IPS-NIHi11 (cell line): ENCODE measurements at regions not wholly inside any gene's neighbourhood (a gene's known extent, or its start where the extent isn't known, plus 50 kb on each side); places are given as distances from the start of the nearest gene placed in this dataset.

Source experiments
- DNase-seq: peaks from one replicate; pipeline ENCODE4 v3.0.0; 2012; ENCODE audit warnings: mixed read lengths, low spot score

DNA sequence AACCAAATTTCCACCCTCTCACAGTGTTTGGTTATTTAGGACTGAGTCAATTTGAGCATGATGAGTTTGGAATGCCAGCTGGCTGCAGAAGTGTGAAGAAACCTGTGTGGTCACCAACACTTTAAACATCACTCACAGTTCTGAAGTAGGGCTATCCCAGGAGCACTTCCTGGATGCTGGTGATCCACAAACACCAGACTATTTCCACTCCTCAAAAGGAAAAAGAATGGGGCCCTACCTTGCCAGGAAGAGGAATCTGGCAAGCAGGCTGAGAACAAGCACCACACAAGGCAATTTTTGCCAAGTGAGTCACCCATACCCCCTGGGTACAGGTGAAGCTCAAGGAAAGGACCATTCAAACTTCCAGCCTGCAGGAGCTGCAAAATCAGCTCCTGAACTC, 294.2 kb upstream of the PTGER4 start:
- DNase-seq: peak; percentile 20

DNA sequence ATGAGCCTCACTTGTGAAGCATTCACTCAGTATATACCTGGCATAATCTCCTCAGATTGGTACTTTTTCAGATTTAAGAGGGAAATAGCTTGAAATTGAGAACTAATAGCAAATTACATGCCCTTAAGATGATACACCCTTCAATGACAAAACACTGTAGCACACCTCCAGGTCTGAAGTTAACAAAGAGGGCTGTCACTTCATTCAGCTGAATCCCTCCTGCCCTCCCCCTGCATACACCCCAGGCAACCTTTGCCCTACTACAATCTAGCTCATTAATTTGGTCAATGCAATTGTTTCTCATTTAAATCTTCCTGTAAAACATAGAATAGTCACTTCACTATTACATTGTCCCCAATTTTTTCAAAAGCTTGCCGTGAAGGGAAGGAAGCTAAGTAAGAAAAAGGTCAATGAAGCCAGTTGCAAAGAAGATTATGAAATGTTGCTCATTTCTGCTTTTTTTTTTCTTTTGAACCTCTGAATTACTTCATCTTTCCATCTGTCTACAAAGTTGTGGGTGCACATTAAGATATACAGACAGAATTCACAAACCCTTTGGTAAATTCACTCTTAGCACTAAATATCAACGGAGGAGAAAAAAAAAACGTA, 294.8 kb upstream of the PTGER4 start:
- DNase-seq: no peak

DNA sequence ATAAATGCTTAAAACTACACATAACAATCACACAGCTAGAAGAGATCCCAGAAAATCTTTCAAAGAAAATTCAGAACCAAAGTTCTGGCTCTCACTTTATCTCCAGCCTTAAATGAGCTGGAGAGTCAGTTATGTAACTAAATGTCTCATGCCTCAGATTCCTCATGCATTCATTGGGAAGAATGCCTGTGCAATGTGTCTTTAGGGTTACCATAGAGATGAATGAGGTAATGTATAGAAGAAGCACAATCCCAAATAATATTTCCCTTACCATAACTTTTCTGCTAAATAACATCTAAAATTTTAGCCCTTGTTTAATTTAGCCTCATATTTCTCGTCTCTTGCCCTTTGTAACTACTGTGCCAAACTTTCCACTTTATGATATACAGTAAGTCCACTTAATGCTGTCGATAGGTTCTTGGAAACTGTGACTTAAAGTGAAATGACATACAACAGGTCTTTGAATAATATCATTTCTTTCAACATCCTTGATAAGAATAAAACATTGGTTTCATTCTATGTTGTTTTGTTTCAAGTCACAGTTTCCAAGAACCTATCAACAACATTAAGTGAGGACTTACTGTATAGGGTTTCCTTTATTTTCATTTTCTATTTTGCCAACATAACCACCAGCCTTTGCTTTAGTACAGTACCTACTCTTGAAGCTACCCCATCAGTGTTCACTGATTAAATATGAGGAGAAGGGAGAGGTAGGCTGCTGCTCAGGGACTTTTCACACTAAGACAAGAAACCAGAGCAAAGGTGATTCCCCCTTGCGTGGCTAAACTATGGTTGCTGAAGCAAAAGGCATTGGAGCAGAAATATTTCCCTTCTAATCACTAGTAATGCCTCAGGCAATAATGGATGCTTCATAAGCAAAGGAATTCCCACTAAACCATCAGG, 295.7 kb upstream of the PTGER4 start:
- no peak for DNase-seq

DNA sequence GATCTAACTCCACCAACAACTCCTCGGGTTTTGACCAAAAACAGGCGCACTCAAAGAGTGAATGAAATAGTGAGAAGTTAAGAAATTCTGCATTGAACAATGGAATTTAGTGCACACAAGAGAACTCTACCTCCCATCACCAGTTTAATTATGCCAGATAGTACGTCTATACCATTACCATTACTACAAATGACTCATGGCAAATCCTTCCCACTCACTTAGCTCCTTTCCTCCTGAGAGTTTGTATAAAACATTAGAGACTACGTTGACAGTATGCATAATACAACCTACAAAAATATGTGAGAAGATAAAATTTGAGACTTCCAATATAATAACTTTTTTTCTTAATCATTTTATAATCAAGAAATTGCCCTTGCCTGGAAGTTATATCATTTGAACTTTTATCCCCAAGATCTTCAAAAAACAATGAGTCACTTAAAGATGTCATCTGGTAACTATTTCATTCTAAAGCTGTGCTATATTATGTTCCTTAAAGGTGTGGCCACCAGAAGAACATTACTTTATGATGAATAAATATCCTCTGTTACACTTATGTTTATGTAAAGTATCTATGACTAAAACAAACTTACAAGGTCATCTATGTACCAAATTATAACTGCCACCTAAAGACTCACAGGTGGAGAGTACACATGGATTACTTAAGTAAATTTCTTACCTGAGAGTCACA, 297.9 kb upstream of the PTGER4 start:
- DNase-seq: no peak

DNA sequence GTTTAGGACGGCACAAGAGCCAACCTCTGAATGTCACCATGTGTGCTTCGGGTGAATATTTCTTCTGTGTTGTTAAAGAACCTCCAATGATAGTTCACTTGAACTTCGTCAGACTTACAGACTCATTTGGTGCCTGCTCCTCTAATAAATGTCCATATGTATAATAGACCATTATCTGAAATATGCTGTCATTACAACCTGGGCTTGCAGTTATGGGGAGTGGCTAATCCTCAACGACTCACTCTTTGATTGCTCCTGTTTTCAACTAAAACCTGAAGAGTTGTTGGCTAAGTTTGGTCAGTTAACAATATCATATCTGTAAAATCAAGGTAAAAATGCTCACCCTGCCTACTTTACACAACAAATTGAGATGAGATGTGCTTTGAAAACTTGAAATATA, 298.7 kb upstream of the PTGER4 start:
- DNase-seq: no peak

DNA sequence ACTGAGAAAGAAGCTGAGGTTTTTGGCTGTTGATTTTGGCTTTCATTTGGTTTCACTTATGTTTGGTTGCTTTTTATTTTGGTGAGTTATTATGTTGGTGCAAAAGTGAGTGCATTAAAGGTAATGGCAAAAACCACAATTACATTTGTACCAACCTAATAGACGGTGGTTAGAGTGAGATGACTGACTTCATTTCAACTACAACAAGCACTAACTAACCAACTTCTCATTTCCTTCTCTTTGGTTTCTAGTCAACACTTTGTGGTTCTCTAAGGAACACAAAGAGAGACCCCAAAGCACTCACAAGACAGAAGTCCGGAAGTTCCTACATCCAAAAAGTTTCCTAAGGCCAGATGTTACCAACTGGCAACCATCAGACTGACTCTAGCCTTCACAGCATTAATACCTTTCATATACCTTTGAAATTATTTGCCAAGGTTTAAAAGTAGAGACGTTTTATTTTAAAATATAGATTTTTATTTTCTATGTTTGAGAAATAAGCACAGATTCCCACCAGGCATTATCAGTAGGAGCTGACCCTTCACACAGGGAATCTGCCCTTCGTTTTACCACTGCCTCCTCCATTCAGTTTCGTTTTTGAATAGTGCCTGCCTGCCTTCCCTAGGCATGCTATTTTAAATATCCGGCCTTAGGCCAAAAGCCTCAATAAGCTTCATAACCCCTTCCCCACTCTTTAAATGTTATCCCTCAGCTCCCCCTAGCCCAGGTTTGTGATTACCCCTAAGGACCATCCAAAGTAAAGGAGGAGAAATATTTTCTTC, 301.1 kb upstream of the PTGER4 start:
- no peak for DNase-seq

DNA sequence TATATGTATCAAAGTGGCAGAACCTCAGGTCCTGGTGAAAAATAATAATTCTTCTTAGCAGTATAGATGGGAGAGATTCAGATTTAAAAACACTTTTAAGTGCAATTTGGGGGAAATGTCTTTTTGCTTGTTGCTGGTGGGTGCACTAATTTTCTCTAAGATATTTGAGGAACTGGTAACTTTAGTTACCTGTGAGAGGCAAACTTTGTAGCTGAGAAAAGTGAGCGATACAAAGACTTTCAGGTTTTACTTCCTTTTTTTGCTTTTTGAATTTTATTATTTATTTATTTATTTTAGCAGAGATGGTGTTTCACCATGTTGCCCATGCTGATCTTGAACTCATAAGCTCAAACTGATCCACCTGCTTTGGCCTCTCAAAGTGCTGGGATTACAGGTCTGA, 303.1 kb upstream of the PTGER4 start:
- DNase-seq: no peak

DNA sequence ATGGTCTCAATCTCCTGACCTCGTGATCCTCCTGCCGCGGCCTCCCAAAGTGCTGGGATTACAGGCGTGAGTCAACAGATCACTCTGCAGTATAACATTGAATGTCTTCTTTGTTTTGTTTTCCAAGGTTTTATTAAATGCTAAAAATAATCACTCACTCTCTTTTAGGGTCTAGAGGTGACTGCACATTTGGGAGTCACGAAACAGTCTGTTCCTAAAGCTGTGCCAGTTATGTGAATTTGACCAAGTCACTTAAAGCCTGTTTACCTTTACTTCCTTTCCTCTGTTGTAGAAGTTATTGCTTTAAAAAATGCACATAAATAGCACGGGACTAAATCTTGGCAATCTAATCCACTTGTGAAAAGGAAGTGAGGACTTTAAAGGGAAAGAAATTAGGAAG, 304.9 kb upstream of the PTGER4 start:
- no peak for DNase-seq

DNA sequence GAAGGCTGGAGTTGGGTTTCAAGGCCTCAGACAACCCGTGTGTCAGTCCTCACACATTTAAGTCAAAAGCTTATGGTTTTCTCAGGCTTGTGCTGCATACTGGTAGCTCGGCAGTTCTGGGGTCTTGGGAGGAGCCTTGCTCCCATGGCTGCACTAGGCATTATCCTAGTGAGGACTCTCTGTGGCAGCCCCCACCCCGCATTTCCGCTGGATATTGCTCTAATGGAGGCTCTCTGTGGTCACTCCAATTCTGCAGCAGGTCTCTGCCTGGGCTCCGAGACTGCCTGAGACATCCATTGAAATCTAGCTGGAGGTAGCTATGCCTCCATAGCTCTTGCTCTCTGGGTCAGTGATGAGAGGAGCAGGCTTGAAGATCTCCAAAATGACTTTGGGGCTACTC, 311.5 kb upstream of the PTGER4 start:
- DNase-seq: no peak

DNA sequence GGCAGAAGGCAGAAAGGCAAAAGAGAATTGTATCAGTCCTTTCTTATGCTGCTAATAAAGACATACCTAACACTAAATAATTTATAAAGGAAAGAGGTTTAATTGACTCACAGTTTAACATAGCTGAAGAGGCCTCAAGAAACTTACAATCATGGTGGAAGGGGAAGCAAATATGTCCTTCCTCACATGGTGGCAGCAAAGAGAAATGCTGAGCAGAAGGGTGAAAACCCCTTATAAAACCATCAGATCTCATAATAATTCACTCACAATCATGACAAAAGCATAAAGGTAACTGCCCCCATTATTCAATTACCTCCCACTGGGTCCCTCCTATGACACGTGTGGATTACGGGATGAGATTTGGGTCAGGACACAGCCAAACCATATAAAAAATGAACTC, 312.5 kb upstream of the PTGER4 start:
- no peak for DNase-seq

DNA sequence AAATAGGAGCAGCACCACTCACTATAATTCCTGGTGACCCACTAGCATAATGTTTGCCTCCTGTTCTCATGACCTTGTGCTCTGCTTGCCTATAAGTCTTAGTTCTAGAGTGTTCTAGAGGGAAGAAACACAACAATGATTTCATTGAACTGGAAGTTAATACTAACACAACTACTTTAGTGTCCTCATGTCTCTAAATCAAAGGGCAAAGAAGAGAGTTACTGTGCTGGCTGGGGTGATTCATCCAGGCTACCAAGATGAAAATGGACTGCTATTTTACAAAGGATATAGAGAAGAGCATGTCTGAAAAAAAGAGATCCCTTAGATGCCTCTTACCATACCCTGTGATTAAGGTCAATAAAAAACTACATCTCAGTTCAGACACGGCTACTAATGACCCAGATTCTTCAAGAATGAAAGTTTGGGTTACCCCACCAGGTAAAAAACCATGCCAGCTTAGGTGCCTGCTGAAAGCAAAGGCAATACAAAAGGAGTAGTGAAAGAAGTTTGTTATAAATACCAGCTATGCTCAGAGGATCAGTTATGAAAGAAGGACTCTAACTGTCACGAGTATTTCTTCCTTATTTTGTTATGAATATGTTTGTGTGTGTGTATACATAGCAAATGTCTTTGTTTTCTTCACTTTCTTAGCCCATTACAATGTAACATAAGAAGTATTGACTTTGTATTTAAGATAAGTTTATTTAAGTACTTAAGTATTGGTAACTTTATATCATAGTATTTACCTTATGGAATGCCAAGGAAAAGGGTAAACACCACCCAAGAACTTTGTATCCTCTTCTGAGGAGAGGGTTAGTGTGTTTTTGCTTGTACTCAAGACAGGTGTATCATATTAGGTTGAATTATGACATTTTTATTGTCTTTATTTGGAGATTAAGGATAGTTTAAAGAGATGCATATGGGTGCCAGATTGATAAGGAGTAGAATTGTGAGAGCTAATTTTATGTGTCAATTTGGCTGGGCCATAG, 314.1 kb upstream of the PTGER4 start:
- DNase-seq: no peak

DNA sequence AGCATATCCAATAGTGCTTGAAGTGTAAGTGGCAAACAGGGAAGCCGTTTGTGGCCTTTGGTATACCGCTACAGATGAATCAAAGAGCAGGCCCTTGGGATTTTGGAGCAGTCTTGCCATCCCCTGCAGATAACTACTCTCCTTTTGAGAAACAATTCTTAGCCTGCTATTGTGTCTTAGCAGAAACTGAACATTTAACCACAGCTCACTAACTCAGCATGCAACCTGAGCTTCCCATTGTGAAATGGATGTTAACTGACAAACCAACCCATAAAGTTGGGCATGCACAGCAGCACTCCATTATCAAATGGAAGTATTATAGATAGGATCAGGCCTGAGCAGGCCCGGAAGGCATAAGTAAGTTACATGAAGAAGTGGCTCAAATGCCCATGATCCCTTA, 315.3 kb upstream of the PTGER4 start:
- DNase-seq: no peak

DNA sequence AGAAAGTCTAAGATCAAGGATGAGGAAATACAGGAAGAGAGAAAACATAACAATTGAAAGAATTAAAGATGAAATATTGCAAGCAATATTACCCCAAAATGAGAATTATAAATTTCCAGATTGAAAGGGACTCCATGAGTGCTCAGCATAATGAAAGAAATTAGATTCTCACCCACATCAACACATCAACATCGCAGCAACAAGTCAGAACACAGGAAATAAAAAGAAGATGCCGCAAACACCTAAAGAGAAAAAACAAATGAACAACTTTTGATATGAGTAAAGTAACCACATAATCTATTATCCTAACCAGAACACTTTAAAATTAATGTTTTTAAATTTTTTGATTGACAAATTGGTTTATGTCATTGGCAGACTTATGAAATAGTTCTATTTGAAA, 318.3 kb upstream of the PTGER4 start:
- DNase-seq: no peak

DNA sequence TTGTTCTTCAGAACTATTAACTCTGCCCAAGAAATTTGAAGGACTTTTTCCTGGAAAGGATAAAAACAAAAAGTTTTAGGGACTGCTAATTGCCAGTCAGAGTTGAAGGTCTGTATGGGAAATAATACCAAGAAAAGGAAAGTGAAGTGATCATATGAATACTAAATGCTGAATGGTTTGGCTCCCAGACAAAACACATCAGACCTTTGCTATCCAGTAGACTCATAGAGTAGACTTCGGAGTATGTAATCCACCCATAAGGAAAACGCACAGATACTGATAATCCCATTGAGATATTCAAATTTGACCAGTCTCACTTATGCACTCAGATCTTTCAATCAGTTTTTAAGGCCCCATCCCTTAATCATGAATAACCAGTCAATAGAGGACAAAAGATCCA, 319.0 kb upstream of the PTGER4 start:
- DNase-seq: no peak

DNA sequence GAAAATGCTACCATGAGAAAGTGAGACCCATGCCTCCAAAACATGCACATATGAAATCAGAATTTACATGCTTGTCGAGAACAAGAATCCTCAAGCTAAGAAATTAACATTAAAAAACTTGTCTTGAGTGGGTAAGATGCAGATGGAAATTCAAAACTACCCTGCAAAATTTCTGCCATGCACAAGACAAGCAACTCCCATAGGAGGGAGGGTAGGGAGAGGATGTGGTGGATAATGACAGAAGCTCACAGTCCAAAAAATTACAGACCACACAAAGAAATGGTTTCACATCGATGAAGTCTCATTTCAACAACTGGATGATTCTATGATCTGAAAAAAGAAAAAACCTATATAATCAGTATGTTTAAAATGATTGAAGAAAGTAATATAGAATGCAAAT, 319.9 kb upstream of the PTGER4 start:
- DNase-seq: no peak

DNA sequence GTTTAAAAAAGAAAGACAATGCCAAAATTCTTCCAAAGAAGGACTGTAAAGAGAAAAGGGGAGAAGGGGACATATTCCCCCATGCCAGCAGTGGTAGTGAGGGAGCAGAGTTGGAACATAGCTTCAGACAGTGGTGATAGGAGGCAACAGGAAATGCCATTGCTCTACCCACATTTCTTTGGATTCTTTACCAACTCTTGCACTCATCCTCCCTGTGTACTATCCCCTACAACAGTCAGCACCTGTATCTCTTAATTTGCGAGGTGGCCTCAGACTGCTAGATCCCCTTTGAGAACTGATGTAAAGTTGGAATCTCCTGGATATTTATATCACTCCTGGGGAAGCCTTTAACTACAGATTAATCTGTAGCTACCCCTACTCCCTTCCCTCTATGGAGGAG, 320.6 kb upstream of the PTGER4 start:
- DNase-seq: no peak

DNA sequence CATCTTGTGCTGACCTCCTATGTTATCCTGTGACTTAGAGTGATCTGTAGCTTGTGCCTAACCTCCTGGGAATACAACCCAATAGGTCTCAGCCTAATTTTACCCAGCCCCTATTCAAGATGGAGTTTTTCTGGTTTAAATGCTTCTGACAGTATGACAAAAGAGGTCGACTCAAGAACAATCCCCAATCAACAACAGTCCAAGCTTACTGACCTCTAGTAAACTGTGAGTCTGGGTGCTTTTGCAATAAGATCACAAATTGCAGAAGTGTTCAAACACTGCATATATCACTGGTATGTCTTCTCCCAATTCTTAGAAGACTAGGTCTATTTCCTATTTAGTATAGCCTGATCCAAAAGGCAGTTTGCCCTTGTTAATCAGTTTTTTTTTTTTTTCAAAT, 323.5 kb upstream of the PTGER4 start:
- no peak for DNase-seq

DNA sequence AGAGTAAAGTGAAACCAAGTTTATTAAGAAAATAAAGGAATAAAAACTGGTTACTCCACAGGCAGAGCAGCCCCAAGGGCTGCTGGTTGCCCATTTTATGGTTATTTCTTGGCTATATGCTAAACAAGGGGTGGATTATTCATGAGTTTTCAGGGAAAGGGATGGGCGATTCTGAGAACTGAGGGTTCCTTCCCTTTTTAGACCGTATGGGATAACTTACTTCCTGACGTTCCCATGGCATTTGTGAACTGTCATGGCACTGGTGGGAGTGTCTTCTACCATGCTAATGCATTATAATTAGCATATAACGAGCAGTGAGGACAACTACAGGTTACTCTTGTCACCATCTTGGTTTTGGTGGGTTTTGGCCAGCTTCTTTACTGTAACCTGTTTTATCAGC, 323.9 kb upstream of the PTGER4 start:
- DNase-seq: no peak

DNA sequence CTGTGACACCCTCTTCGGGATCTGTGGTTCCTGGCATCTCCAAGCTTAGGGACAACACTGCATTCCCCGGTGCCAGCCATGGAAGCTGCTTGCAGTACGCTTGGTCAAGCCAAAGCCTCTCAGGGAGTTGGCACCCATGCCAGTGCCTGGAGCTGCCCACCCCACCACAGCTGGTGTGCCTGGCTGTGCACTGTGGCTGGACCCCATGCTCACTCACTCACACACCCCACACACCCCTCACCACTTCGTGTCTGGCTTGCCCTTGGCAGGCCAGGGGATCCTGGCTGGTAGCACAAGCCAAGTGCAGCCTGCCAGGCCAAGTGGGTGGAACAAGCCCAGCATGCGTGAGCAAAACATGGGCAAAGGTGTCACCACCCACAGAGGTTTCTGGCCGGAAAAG, 324.5 kb upstream of the PTGER4 start:
- no peak for DNase-seq

DNA sequence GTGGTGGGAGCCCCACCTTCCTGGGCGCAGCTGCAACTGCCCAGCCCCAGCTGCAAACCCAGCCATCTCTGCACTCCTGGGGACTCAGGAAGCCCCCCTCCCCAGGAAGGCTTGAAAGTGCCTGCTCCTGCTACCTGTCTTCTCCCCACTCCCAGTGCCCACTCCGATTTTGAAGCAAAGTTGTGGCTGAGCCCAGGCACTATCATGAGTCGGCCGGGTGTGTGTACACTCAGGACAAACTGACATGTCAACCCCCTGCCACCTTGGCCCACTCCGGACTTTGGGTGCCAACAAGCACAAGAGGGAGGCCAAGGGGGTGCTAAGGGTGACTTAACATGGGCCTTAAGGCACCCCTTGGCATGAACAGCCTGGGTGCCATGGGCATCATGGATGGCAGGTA, 325.5 kb upstream of the PTGER4 start:
- DNase-seq: no peak

DNA sequence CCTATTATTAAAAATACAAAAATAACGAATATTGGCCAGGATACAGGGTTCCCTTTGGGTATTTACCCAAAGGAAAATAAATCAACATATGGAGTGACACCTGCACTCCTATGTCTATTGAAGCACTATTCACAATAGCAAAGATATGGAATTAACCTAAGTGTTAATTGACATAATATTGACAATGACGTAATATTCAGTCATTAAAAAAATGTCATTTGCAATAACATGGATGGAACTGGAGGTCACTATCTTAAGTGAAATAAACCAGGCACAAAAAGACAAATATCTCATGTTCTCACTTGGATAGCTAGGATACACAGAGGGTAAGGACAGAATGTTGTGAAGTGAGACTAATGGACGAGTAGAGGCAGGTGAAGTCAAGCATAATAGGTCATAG, 326.3 kb upstream of the PTGER4 start:
- no peak for DNase-seq
